ENCODE measurements at regions not wholly inside any gene's neighbourhood (a gene's known extent, or its start where the extent isn't known, plus 50 kb on each side); places are given as distances from the start of the nearest gene placed in this dataset.

- DNase-seq (ENCODE audit: low read depth, low spot score) = no peak
Measured at GRCh38 chr2:145855142-145855541, 1335.2 kb upstream of the ZEB2 start.

GRCh38 chr2:145854039-145854755, 1334.3 kb upstream of the ZEB2 start:
- DNase-seq (ENCODE audit: low read depth, low spot score) = no peak

GRCh38 chr2:145851730-145852129, 1331.8 kb upstream of the ZEB2 start:
- DNase-seq (ENCODE audit: low read depth, low spot score) = no peak

GRCh38 chr2:145849466-145849865, 1329.5 kb upstream of the ZEB2 start:
- DNase-seq (ENCODE audit: low read depth, low spot score) = no peak

GRCh38 chr2:145846982-145847381, 1327.1 kb upstream of the ZEB2 start:
- no peak for DNase-seq (ENCODE audit: low read depth, low spot score)

GRCh38 chr2:145845923-145846322, 1326.0 kb upstream of the ZEB2 start:
- no peak for DNase-seq (ENCODE audit: low read depth, low spot score)

DNA sequence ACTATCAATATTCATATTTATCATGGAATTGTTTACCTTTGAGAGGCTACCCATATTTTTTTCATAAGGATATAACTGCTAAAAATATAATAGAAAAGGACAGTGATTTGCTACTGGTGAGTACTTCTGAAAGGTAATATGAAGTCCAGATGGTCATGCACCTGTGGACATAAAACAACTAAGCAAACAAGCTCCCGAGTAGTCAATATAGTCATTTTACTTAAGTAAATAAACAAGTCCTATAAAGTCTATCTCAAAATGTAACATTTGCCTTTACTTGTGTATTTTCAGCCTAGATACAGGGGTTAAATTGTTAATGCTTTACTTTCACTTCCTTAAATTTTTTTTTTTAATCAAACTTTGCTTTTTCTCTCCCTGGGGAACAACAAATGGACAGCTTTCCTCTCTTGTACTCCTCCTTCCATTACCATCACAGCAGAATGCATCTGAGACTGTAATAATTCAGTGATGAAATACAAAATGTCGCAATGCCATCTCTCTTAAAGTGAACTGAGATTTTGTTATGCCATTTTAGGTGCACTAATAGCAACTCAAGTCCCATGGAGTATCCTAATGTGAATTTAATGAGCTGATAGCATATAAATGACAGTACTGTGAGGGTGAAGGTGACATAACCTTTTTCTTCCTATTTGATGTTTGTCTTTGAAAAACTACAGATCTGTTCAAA, 1325.4 kb upstream of the ZEB2 start:
- no peak for DNase-seq (ENCODE audit: low read depth, low spot score)

GRCh38 chr2:145841973-145842372, 1322.1 kb upstream of the ZEB2 start:
- DNase-seq (ENCODE audit: low read depth, low spot score) = no peak

GRCh38 chr2:145836986-145837385, 1317.1 kb upstream of the ZEB2 start:
- DNase-seq (ENCODE audit: low read depth, low spot score) = no peak

DNA sequence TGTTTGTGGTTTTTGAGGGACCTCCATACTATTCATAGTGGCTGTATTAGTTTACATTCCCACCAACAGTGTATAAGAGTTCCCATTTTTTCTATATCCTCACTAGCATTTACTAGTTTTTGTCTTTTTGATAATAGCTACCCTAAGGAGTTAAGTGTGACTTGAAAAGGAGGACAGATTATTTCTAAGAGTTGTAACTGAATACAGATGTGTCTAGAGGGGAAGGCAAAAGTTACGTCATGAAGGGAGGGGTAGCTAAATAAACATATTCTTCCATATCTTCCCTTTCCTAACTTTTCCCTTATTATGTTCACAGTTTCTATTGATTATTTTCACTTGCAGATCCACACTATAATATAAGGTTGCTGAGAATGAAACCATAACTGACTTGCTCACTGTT, 1315.7 kb upstream of the ZEB2 start:
- DNase-seq (ENCODE audit: low read depth, low spot score) = no peak

- no peak for DNase-seq (ENCODE audit: low read depth, low spot score)
Measured at GRCh38 chr2:145832681-145833080, 1312.8 kb upstream of the ZEB2 start.

DNA sequence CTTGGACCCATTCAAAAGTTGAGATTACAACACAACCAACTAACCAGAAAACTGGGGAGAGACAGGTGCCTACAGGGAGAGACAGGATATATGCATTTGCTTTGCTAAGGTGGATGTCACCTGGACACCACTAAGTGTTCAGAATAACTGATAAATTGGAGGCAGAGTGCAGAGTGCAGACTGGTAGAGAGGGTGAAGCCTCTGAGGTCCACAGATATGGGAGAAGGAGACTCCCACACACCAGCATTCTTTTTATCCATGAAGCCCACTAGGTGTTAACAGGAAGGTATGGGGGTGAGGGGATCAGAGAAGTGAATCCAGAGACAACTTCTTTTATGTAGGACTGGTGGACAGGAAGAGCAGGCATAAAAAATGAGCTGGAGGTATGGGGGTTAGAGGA, 1310.0 kb upstream of the ZEB2 start:
- DNase-seq (ENCODE audit: low read depth, low spot score) = no peak

DNA sequence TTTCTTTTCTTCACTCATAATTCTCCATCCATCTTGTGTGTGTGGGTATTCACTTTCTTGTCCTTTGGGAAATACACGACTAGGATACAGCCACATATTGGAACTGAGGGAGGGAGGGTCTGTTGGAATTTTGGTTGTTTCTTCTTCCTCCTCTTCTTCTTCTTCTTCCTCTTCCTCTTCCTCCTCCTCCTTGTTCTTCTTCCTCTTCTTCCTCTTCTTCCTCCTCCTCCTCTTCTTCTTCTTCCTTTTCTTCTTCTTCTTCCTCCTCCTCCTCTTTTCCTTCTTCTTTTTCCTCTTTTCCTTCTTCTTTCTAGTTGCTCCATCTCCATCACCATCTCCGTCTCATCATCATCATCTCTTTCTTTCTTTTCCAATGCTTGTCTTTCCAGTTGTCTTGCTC, 1307.3 kb upstream of the ZEB2 start:
- no peak for DNase-seq (ENCODE audit: low read depth, low spot score)

GRCh38 chr2:145824384-145824783, 1304.5 kb upstream of the ZEB2 start:
- DNase-seq (ENCODE audit: low read depth, low spot score) = no peak

- no peak for DNase-seq (ENCODE audit: low read depth, low spot score)
Measured at GRCh38 chr2:145822892-145823534, 1303.1 kb upstream of the ZEB2 start.

- DNase-seq (ENCODE audit: low read depth, low spot score) = no peak
Measured at GRCh38 chr2:145820651-145821050, 1300.7 kb upstream of the ZEB2 start.

GRCh38 chr2:145818890-145819504, 1299.1 kb upstream of the ZEB2 start:
- no peak for DNase-seq (ENCODE audit: low read depth, low spot score)

DNA sequence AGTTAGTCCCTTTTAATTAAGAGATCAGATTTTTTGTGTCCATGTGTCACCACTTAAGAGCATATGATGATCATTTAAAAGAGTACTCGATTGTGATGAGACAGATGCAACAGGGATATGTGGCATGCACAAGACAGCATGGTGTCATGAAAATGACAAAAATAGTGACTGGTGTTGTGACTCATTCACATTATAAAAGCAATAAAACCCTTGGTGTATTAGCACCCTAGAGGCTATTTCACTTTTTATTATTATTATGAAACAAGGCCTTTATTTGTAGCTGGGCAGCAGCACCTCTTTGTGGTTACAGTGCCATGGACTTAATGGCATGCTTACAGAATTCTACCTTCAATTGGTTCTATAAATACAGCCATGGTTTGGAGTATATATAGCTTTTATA, 1296.0 kb upstream of the ZEB2 start:
- no peak for DNase-seq (ENCODE audit: low read depth, low spot score)

- no peak for DNase-seq (ENCODE audit: low read depth, low spot score)
Measured at GRCh38 chr2:145813481-145813880, 1293.6 kb upstream of the ZEB2 start.

- no peak for DNase-seq (ENCODE audit: low read depth, low spot score)
Measured at GRCh38 chr2:145812165-145812554, 1292.2 kb upstream of the ZEB2 start.

- no peak for DNase-seq (ENCODE audit: low read depth, low spot score)
Measured at GRCh38 chr2:145811276-145812164, 1291.6 kb upstream of the ZEB2 start.

DNA sequence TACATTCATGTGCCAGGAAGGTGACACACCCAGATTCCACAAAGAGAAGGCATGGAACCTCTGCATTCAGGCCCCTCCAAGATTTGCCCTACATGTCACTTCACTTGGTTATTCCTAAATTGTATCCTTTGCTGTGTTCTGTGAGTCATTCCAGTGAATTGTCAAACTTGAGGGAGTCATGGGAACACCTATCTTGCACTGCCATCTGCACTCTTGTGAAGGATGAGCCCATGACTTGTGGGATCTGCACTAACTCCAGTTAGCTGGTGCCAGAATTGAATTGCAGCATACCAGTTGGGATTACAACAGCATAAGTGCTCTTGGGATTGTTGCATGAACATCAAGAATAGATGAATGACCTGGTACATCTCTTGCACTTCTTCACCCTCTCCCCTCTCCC, 1288.0 kb upstream of the ZEB2 start:
- no peak for DNase-seq (ENCODE audit: low read depth, low spot score)

All from smooth muscle cell of the brain vasculature (primary cell).